Right atrium auricular region (tissue), 2 donors: ENCODE measurements at regions not wholly inside any gene's neighbourhood (a gene's known extent, or its start where the extent isn't known, plus 50 kb on each side); places are given as distances from the start of the nearest gene placed in this dataset.

Experiments used
- DNase-seq: peaks from one replicate; pipeline ENCODE4 v3.0.0-alpha.2; 2019; ENCODE audit warnings: low spot score
- H3K27ac ChIP-seq, 2 donors: fragments of 200-600 bp; sonication (generic); 1 replicate in 1 of 2; 2 replicates in 1 of 2; pipeline ENCODE4 v1.5.1; 2016 to 2019
- H3K27me3 ChIP-seq, 2 donors: fragments of 200-600 bp; sonication (generic); one replicate each; pipeline versions ENCODE4 v1.5.1 to v1.6.0; 2017 to 2019
- H3K36me3 ChIP-seq: fragments of 200-600 bp; sonication (generic); one replicate; pipeline ENCODE4 v1.5.1; 2016
- H3K4me1 ChIP-seq, 2 donors: fragments of 200-600 bp; sonication (generic); one replicate each; pipeline versions ENCODE4 v1.5.1 to v1.6.0; 2017 to 2019
- H3K4me3 ChIP-seq, 2 donors: fragments of 200-600 bp; sonication (generic); 1 replicate in 1 of 2; 2 replicates in 1 of 2; pipeline ENCODE4 v1.5.1; 2017 to 2019; ENCODE audit warnings: mild to moderate bottlenecking in 1 of 2, moderate library complexity in 1 of 2
- H3K9me3 ChIP-seq, 2 donors: fragments of 200-600 bp; sonication (generic); one replicate each; pipeline ENCODE4 v1.5.1; 2019
- CTCF ChIP-seq, 2 donors: fragments of 200-600 bp; sonication (generic); IDR thresholded peaks; one replicate each; pipeline ENCODE4 v1.5.1; 2019; ENCODE audit warnings: antibody characterized with exemption in 2 of 2

- Histone ChIP-seq H3K27me3 (no peaks in the 10 kb centered on the region), H3K9me3 (no peaks in the 10 kb centered on the region), H3K36me3 (no peaks in the 10 kb centered on the region), H3K27ac (no peak overlapping the region), H3K4me1 (no peaks in the 10 kb centered on the region), H3K4me3 (no peak overlapping the region)
- TF ChIP-seq CTCF (IDR thresholded peaks at IDR 0.05) = no peak
- DNase-seq = no peak
Observed at GRCh38 chr14:79937433-79937832, 273.9 kb downstream of the DIO2 start.

- Histone ChIP-seq H3K27me3 (no peaks in the 10 kb centered on the region), H3K4me3 (no peak overlapping the region), H3K36me3 (no peaks in the 10 kb centered on the region), H3K4me1 (no peaks in the 10 kb centered on the region), H3K9me3 (peaks cover 0 to 6% of the 10 kb centered on the region in 2 donors), H3K27ac (no peak overlapping the region)
- no peak for DNase-seq
- no peak for TF ChIP-seq CTCF (IDR thresholded peaks at IDR 0.05)
Observed at GRCh38 chr14:79924551-79924950, 286.8 kb downstream of the DIO2 start.

GRCh38 chr14:79920180-79920692 lies 291.1 kb downstream of the DIO2 start:
- Histone ChIP-seq H3K9me3 (peaks cover 0 to 6% of the 10 kb centered on the region in 2 donors), H3K4me3 (no peak overlapping the region), H3K27me3 (no peaks in the 10 kb centered on the region), H3K36me3 (no peaks in the 10 kb centered on the region), H3K4me1 (no peaks in the 10 kb centered on the region), H3K27ac (no peak overlapping the region)
- DNase-seq = no peak
- TF ChIP-seq CTCF (IDR thresholded peaks at IDR 0.05) = no peak
